T-helper 1 cell treated with Interleukin-12 subunit alpha and Interleukin-12 subunit beta and Interleukin-4 antibody, amounts not matched to agents 30 ng/mL and 1 ng/mL, for 36 hours (primary cell): ENCODE measurements at regions not wholly inside any gene's neighbourhood (a gene's known extent, or its start where the extent isn't known, plus 50 kb on each side); places are given as distances from the start of the nearest gene placed in this dataset.

Source experiments
- intact Hi-C: fragments of 100-400 bp; cut with micrococcal nuclease; formaldehyde crosslinking; loops from one replicate; pipeline ENCODE4 v1.15.1; 2024

- intact Hi-C loops: no loop called here
Observed at GRCh38 chr13:59210543-59210942, 953.2 kb downstream of the DIAPH3 start.

- intact Hi-C loops: no loop called here
Observed at GRCh38 chr13:59211606-59212005, 952.1 kb downstream of the DIAPH3 start.

GRCh38 chr13:59229401-59229800, 934.3 kb downstream of the DIAPH3 start:
- intact Hi-C loops: no loop called here

- intact Hi-C loops: no loop called here
Observed at GRCh38 chr13:59229861-59230260, 933.9 kb downstream of the DIAPH3 start.

- intact Hi-C loops: no loop called here
Observed at GRCh38 chr13:59230484-59231264, 933.1 kb downstream of the DIAPH3 start.

- intact Hi-C loops: no loop called here
Observed at GRCh38 chr13:59236309-59236919, 927.3 kb downstream of the DIAPH3 start.

GRCh38 chr13:59236944-59237343, 926.8 kb downstream of the DIAPH3 start:
- intact Hi-C loops: no loop called here

GRCh38 chr13:59247171-59247570, 916.6 kb downstream of the DIAPH3 start:
- intact Hi-C loops: no loop called here

- intact Hi-C loops: no loop called here
Observed at GRCh38 chr13:59250336-59251189, 913.2 kb downstream of the DIAPH3 start.

- intact Hi-C loops: no loop called here
Observed at GRCh38 chr13:59259165-59260000, 904.3 kb downstream of the DIAPH3 start.

GRCh38 chr13:59261928-59262488, 901.7 kb downstream of the DIAPH3 start:
- intact Hi-C loops: no loop called here

- intact Hi-C loops: no loop called here
Observed at GRCh38 chr13:59263531-59263930, 900.2 kb downstream of the DIAPH3 start.

- intact Hi-C loops: no loop called here
Observed at GRCh38 chr13:59266478-59267063, 897.2 kb downstream of the DIAPH3 start.

- intact Hi-C loops: no loop called here
Observed at GRCh38 chr13:59269476-59269875, 894.3 kb downstream of the DIAPH3 start.

GRCh38 chr13:59270327-59270726, 893.4 kb downstream of the DIAPH3 start:
- intact Hi-C loops: no loop called here

- intact Hi-C loops: no loop called here
Observed at GRCh38 chr13:59274958-59275727, 888.6 kb downstream of the DIAPH3 start.

- intact Hi-C loops: no loop called here
Observed at GRCh38 chr13:59276436-59276835, 887.3 kb downstream of the DIAPH3 start.

GRCh38 chr13:59277106-59277505, 886.6 kb downstream of the DIAPH3 start:
- intact Hi-C loops: no loop called here

GRCh38 chr13:59279028-59279427, 884.7 kb downstream of the DIAPH3 start:
- intact Hi-C loops: no loop called here

- intact Hi-C loops: no loop called here
Observed at GRCh38 chr13:59279576-59279975, 884.2 kb downstream of the DIAPH3 start.
